HCT116 (cell line): ENCODE measurements at regions not wholly inside any gene's neighbourhood (a gene's known extent, or its start where the extent isn't known, plus 50 kb on each side); places are given as distances from the start of the nearest gene placed in this dataset.

ENCODE experiments used
- ATAC-seq: fragments of 200-7000 bp; cut with Tn5 transposase; 2 replicates; pipeline ENCODE4 v1.9.1; 2020; ENCODE audit warnings: mild to moderate bottlenecking, moderate library complexity
- BruUV-seq: library from RNA; stranded (reverse); fragments of 400-500 nt; replicated peaks from 2 replicates; lab custom pipeline; 2021; lab: Mats Ljungman, UMichigan
- CTCF ChIA-PET: fragments of 300-600 bp; sonication (Branson Sonifier 250); formaldehyde crosslinking; loops from one replicate; lab custom pipeline; 2021; ENCODE audit warnings: antibody characterized with exemption; lab: Charles Lee
- POLR2A ChIA-PET: fragments of 300-600, 350-600 bp; sonication (Branson Sonifier 250); formaldehyde crosslinking; loops from one replicate; lab custom pipeline; 2021; ENCODE audit warnings: antibody characterized with exemption; lab: Charles Lee
- RAD21 ChIA-PET, 2 experiments: fragments of 300-600 bp; sonication (Branson Sonifier 250); formaldehyde crosslinking; loops; one replicate each; lab custom pipeline; 2023; ENCODE audit warnings: low total read pairs in 2 of 2; ENCODE audit not compliant: uncharacterized antibody in 2 of 2, unreplicated experiment in 2 of 2, low non-redundant PET in 1 of 2; lab: Charles Lee
- DNase-seq: peaks from one replicate; pipeline ENCODE4 v3.0.0-alpha.2; 2010; ENCODE audit warnings: low read depth, low spot score
- H2AFZ ChIP-seq: fragments of 200-600 bp; shearing (Covaris generic), sonication (generic); 2 replicates; pipeline ENCODE4 v1.6.1; 2017; ENCODE audit warnings: low read depth, mixed run types, mixed read lengths, antibody characterized with exemption, low read length; ENCODE audit not compliant: poor library complexity, severe bottlenecking
- H3K27ac ChIP-seq: 2 replicates; pipeline ENCODE4 v1.5.1; 2012; ENCODE audit warnings: low read depth, low read length
- H3K27me3 ChIP-seq: fragments of 200-600 bp; sonication (generic); 2 replicates; pipeline ENCODE4 v1.6.1; 2016; ENCODE audit warnings: mixed run types, low read length, mixed read lengths; ENCODE audit not compliant: insufficient read depth
- H3K36me3 ChIP-seq, 2 experiments: fragments of 200-500 bp in 1 of 2; fragments of 200-600 bp in 1 of 2; sonication (Bioruptor generic) in 1 of 2; sonication (generic) in 1 of 2; 2 replicates each; pipeline versions ENCODE4 v1.5.1 to v1.6.1; 2014 to 2016; ENCODE audit warnings: low read length in 2 of 2, inconsistent platforms in 1 of 2, mixed read lengths in 1 of 2, mixed run types in 1 of 2; ENCODE audit not compliant: insufficient read depth in 2 of 2, control insufficient read depth in 1 of 2
- H3K4me1 ChIP-seq, 2 experiments: fragments of 200-600 bp in 1 of 2; sonication (generic) in 1 of 2; 2 replicates each; pipeline versions ENCODE4 v1.5.1 to v1.6.1; 2012 to 2017; ENCODE audit warnings: low read length in 2 of 2, inconsistent platforms in 1 of 2, mild to moderate bottlenecking in 1 of 2, mixed read lengths in 1 of 2, mixed run types in 1 of 2, moderate library complexity in 1 of 2; ENCODE audit not compliant: insufficient read depth in 2 of 2, control insufficient read depth in 1 of 2
- H3K4me2 ChIP-seq: fragments of 200-600 bp; sonication (generic); 2 replicates; pipeline ENCODE4 v1.6.1; 2017; ENCODE audit warnings: mixed run types, low read length, mixed read lengths
- H3K4me3 ChIP-seq, 2 experiments: fragments of 200-600 bp in 1 of 2; sonication (generic) in 1 of 2; replicated peaks in 1 of 2; 2 replicates each; pipeline ENCODE4 v1.5.1; 2011 to 2016; ENCODE audit warnings: low read length in 2 of 2, control low read depth in 1 of 2, low read depth in 1 of 2, mild to moderate bottlenecking in 1 of 2, mixed read lengths in 1 of 2, mixed run types in 1 of 2
- H3K79me2 ChIP-seq: fragments of 200-600 bp; sonication (generic); 2 replicates; pipeline ENCODE4 v1.6.1; 2017; ENCODE audit warnings: mild to moderate bottlenecking, mixed run types, low read length, moderate library complexity, mixed read lengths; ENCODE audit not compliant: insufficient read depth
- H3K9ac ChIP-seq: fragments of 200-600 bp; sonication (generic); 2 replicates; pipeline ENCODE4 v1.6.1; 2016; ENCODE audit warnings: low read length, mixed read lengths
- H3K9me2 ChIP-seq: fragments of 200-600 bp; sonication (generic), shearing (Covaris generic); 2 replicates; pipeline ENCODE4 v1.6.1; 2017; ENCODE audit warnings: mixed run types, mild to moderate bottlenecking, moderate library complexity; ENCODE audit not compliant: insufficient read depth
- H3K9me3 ChIP-seq, 2 experiments: fragments of 200-500 bp in 1 of 2; fragments of 200-600 bp in 1 of 2; sonication (Bioruptor generic) in 1 of 2; sonication (generic) in 1 of 2; 2 replicates each; pipeline ENCODE4 v1.6.1; 2014 to 2017; ENCODE audit warnings: low read length in 2 of 2, mixed read lengths in 2 of 2, inconsistent platforms in 1 of 2, low read depth in 1 of 2, mild to moderate bottlenecking in 1 of 2, mixed run types in 1 of 2, moderate library complexity in 1 of 2; ENCODE audit not compliant: control insufficient read depth in 1 of 2, insufficient read depth in 1 of 2
- H4K20me1 ChIP-seq: fragments of 200-600 bp; sonication (generic), shearing (Covaris generic); 2 replicates; pipeline ENCODE4 v1.6.1; 2017; ENCODE audit warnings: mixed run types, mild to moderate bottlenecking, moderate library complexity; ENCODE audit not compliant: insufficient read depth
- CBX3 ChIP-seq: IDR thresholded peaks from 2 replicates; pipeline ENCODE4 v1.6.1; 2012; ENCODE audit warnings: low read depth
- CEBPB ChIP-seq: IDR thresholded peaks from 2 replicates; pipeline ENCODE4 v1.6.1; 2012; ENCODE audit warnings: low read depth
- ELF1 ChIP-seq: IDR thresholded peaks from 2 replicates; pipeline ENCODE4 v1.6.1; 2012; ENCODE audit warnings: low read depth, borderline replicate concordance
- EZH2 ChIP-seq: fragments of 200-600 bp; sonication (generic); IDR thresholded peaks from 2 replicates; pipeline ENCODE4 v1.6.1; 2017; ENCODE audit warnings: antibody characterized with exemption, mixed run types
- EZH2phosphoT487 ChIP-seq: fragments of 200-600 bp; IDR thresholded peaks from 2 replicates; pipeline ENCODE4 v1.6.1; 2018; ENCODE audit warnings: antibody characterized with exemption, borderline replicate concordance
- JUND ChIP-seq: IDR thresholded peaks from 2 replicates; pipeline ENCODE4 v1.6.1; 2012
- POLR2AphosphoS5 ChIP-seq: IDR thresholded peaks from 2 replicates; pipeline ENCODE4 v1.6.1; 2011; ENCODE audit warnings: mild to moderate bottlenecking, low read depth, low read length, moderate library complexity
- RAD21 ChIP-seq: IDR thresholded peaks from 2 replicates; pipeline ENCODE4 v1.6.1; 2012; ENCODE audit warnings: low read depth, mild to moderate bottlenecking
- SIN3A ChIP-seq: IDR thresholded peaks from 2 replicates; pipeline ENCODE4 v1.6.1; 2012; ENCODE audit warnings: low read depth
- SP1 ChIP-seq: IDR thresholded peaks from 2 replicates; pipeline ENCODE4 v1.6.1; 2012; ENCODE audit warnings: low read depth
- YY1 ChIP-seq: IDR thresholded peaks from 2 replicates; pipeline ENCODE4 v1.6.1; 2011; ENCODE audit warnings: low read length, low read depth, moderate library complexity, mild to moderate bottlenecking; ENCODE audit not compliant: insufficient replicate concordance; ENCODE audit errors: extremely low read depth
- ZNF274 ChIP-seq: fragments of 200-500 bp; sonication (Bioruptor generic); IDR thresholded peaks from 2 replicates; pipeline ENCODE4 v1.6.1; 2014; ENCODE audit warnings: mild to moderate bottlenecking, low read depth, low read length, inconsistent platforms
- intact Hi-C: fragments of 100-400 bp; cut with micrococcal nuclease; formaldehyde crosslinking; loops from 2 replicates; pipeline ENCODE4 v1.10.0; 2022
- TF ChIP-seq, protein P1 (sequence below): IDR thresholded peaks from 2 replicates; pipeline ENCODE4 v1.6.1; 2012
- TF ChIP-seq, protein P2 (sequence below), 3 experiments: fragments of 200-600 bp in 1 of 3; sonication (generic) in 1 of 3; IDR thresholded peaks in 2 of 3; conservative IDR thresholded peaks in 1 of 3; 2 replicates each; pipeline ENCODE4 v1.5.1; 2012 to 2017; ENCODE audit warnings: low read depth in 2 of 3, low read length in 2 of 3, antibody characterized with exemption in 1 of 3, borderline replicate concordance in 1 of 3, control low read depth in 1 of 3, mild to moderate bottlenecking in 1 of 3, mixed read lengths in 1 of 3, mixed run types in 1 of 3, moderate library complexity in 1 of 3; ENCODE audit not compliant: insufficient read depth in 1 of 3
- TF ChIP-seq, protein P3 (sequence below): IDR thresholded peaks from 2 replicates; pipeline ENCODE4 v1.6.1; 2012
- TF ChIP-seq, protein P4 (sequence below): IDR thresholded peaks from 2 replicates; pipeline ENCODE4 v1.6.1; 2012; ENCODE audit warnings: low read depth

DNA sequence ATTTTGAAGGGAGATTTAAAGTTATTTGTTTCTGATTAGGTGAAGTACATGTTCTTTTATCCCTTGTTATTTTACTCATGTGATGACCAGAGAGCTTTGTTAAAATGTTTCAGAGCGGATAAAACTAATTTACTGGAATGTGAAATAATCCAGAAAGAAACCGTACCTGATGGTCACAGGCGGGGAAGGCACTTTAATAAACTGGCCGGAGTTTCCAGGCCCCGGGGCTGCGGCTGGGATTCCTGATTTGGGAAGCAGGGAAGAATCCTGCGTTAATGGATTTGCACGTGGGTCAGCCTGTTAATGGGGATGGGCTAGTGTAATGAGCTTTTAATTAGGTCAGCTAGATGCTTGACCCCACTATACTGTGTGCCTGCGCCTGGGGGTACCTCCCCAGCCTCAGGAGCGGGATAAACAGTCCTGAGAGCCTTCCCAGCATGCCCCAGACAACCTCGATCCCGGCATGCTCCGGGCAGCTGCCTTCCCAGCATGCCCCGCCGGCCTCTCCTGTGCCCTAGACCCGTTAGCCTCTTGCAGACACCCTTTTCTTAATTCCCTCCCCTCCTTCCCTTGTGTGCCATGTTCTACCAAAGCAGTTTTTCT lies 208.6 kb upstream of the CDKN3 start:
- Histone ChIP-seq H4K20me1 (no peaks in the 10 kb centered on the region), H2AFZ (no peak overlapping the region), H3K4me3 (no peak overlapping the region), H3K4me2 (no peak overlapping the region), H3K9me3 (no peaks in the 10 kb centered on the region), H3K36me3 (no peaks in the 10 kb centered on the region), H3K9ac (no peak overlapping the region), H3K79me2 (no peaks in the 10 kb centered on the region), H3K9me2 (0 out of 2 replicates have a peak, but pooled peaks cover 1% of the 10 kb centered on the region), H3K27ac (no peak overlapping the region; the same call in 1 of the 2 replicates), H3K4me1 (peaks cover 13 to 21% of the 10 kb centered on the region in 2 experiments), H3K27me3 (no peaks in the 10 kb centered on the region)
- ChIA-PET CTCF (interaction anchor here (2.1 to 3.1 kb wide), 2 partner anchors 11 to 13 kb away, joined by 8 to 26 read pairs; no protein-coding TSS in a partner anchor), RAD21 (no interaction called here), POLR2A (interaction anchor here (1.3 kb wide), 1 partner anchor 9 kb away, joined by 3 read pairs; no protein-coding TSS in a partner anchor)
- intact Hi-C loops = no loop called here
- BruUV-seq = no TSS peak
- no peak for ATAC-seq
- DNase-seq = no peak
- TF ChIP-seq SP1 (no peak), RAD21 (no peak), SIN3A (no peak), ELF1 (no peak), JUND (no peak), CBX3 (no peak), ZNF274 (no peak), POLR2AphosphoS5 (no peak), EZH2phosphoT487 (no peak), EZH2 (no peak), YY1 (no peak), CEBPB (no peak)
- TF ChIP-seq, protein P1, sequence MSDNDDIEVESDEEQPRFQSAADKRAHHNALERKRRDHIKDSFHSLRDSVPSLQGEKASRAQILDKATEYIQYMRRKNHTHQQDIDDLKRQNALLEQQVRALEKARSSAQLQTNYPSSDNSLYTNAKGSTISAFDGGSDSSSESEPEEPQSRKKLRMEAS = no peak
- TF ChIP-seq, protein P2, sequence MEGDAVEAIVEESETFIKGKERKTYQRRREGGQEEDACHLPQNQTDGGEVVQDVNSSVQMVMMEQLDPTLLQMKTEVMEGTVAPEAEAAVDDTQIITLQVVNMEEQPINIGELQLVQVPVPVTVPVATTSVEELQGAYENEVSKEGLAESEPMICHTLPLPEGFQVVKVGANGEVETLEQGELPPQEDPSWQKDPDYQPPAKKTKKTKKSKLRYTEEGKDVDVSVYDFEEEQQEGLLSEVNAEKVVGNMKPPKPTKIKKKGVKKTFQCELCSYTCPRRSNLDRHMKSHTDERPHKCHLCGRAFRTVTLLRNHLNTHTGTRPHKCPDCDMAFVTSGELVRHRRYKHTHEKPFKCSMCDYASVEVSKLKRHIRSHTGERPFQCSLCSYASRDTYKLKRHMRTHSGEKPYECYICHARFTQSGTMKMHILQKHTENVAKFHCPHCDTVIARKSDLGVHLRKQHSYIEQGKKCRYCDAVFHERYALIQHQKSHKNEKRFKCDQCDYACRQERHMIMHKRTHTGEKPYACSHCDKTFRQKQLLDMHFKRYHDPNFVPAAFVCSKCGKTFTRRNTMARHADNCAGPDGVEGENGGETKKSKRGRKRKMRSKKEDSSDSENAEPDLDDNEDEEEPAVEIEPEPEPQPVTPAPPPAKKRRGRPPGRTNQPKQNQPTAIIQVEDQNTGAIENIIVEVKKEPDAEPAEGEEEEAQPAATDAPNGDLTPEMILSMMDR (IDR thresholded peaks at IDR 0.05 in 2 of 3, conservative IDR thresholded peaks at IDR 0.05 in 1 of 3; ENCODE audit: borderline replicate concordance in 1 of 3, insufficient read depth in 1 of 3, low read depth in 2 of 3, low read length in 2 of 3) = no peak
- TF ChIP-seq, protein P3, sequence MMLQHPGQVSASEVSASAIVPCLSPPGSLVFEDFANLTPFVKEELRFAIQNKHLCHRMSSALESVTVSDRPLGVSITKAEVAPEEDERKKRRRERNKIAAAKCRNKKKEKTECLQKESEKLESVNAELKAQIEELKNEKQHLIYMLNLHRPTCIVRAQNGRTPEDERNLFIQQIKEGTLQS = no peak
- TF ChIP-seq, protein P4, sequence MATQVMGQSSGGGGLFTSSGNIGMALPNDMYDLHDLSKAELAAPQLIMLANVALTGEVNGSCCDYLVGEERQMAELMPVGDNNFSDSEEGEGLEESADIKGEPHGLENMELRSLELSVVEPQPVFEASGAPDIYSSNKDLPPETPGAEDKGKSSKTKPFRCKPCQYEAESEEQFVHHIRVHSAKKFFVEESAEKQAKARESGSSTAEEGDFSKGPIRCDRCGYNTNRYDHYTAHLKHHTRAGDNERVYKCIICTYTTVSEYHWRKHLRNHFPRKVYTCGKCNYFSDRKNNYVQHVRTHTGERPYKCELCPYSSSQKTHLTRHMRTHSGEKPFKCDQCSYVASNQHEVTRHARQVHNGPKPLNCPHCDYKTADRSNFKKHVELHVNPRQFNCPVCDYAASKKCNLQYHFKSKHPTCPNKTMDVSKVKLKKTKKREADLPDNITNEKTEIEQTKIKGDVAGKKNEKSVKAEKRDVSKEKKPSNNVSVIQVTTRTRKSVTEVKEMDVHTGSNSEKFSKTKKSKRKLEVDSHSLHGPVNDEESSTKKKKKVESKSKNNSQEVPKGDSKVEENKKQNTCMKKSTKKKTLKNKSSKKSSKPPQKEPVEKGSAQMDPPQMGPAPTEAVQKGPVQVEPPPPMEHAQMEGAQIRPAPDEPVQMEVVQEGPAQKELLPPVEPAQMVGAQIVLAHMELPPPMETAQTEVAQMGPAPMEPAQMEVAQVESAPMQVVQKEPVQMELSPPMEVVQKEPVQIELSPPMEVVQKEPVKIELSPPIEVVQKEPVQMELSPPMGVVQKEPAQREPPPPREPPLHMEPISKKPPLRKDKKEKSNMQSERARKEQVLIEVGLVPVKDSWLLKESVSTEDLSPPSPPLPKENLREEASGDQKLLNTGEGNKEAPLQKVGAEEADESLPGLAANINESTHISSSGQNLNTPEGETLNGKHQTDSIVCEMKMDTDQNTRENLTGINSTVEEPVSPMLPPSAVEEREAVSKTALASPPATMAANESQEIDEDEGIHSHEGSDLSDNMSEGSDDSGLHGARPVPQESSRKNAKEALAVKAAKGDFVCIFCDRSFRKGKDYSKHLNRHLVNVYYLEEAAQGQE = no peak
- TF ChIP-seq, all 23 proteins: peak for 0
